Heart right ventricle (tissue), 16 donors: ENCODE measurements at regions not wholly inside any gene's neighbourhood (a gene's known extent, or its start where the extent isn't known, plus 50 kb on each side); places are given as distances from the start of the nearest gene placed in this dataset.

ENCODE experiments used
- ATAC-seq, 8 donors: fragments of 200-7000 bp; cut with Tn5 transposase; one replicate each; pipeline ENCODE4 v1.9.1; 2020; ENCODE audit warnings: mild to moderate bottlenecking in 8 of 8, moderate library complexity in 8 of 8, moderate number of reproducible peaks in 1 of 8
- DNase-seq, 2 donors: peaks; one replicate each; pipeline ENCODE4 v3.0.0-alpha.2; 2020
- H3K27ac ChIP-seq, 10 donors: fragments of 200-600 bp; sonication (generic) in 2 of 10; one replicate each; pipeline versions ENCODE4 v1.5.0 to v1.8.0; 2020 to 2022; ENCODE audit warnings: mild to moderate bottlenecking in 3 of 10
- H3K27me3 ChIP-seq, 7 donors: fragments of 200-600 bp; one replicate each; pipeline ENCODE4 v1.8.0; 2021 to 2022; ENCODE audit warnings: mild to moderate bottlenecking in 2 of 7
- H3K36me3 ChIP-seq, 9 donors: fragments of 200-600 bp; sonication (generic) in 1 of 9; one replicate each; pipeline versions ENCODE4 v1.5.0 to v1.8.0; 2020 to 2022; ENCODE audit warnings: mild to moderate bottlenecking in 2 of 9
- H3K4me1 ChIP-seq, 9 donors: fragments of 200-600 bp; sonication (generic) in 1 of 9; one replicate each; pipeline versions ENCODE4 v1.5.0 to v1.8.0; 2020 to 2022; ENCODE audit warnings: mild to moderate bottlenecking in 4 of 9
- H3K4me3 ChIP-seq, 10 donors: fragments of 200-600 bp; sonication (generic) in 2 of 10; one replicate each; pipeline versions ENCODE4 v1.5.0 to v1.8.0; 2020 to 2022; ENCODE audit warnings: mild to moderate bottlenecking in 7 of 10, moderate library complexity in 2 of 10
- H3K9me3 ChIP-seq, 11 donors: fragments of 200-600 bp in 10 of 11; sonication (generic) in 2 of 11; one replicate each; pipeline versions ENCODE4 v1.5.0 to v1.8.0; 2013 to 2022; ENCODE audit warnings: mild to moderate bottlenecking in 2 of 11, control low read depth in 1 of 11, moderate library complexity in 1 of 11
- WGBS, 2 donors: extraction: QIAGEN DNeasy Blood & Tissue Kit; methylation state at CpG; one replicate each; pipeline ENCODE4 v1.1.7; 2013; ENCODE audit warnings: inconsistent platforms in 1 of 2; 5-methylcytosine and 5-hydroxymethylcytosine counted together
- intact Hi-C, 10 donors: fragments of 100-400 bp; cut with DNase I; formaldehyde crosslinking; loops; one replicate each; pipeline versions ENCODE4 v1.11.1 to v1.14.2; 2022
- TF ChIP-seq, protein P1 (sequence below), 9 donors: fragments of 200-600 bp; sonication (generic) in 2 of 9; IDR thresholded peaks; one replicate each; pipeline versions ENCODE4 v1.5.0 to v1.8.0; 2021 to 2022; ENCODE audit warnings: antibody characterized with exemption in 9 of 9, mild to moderate bottlenecking in 5 of 9, moderate library complexity in 1 of 9
- donor health status: Arrhythmogenic right ventricular cardiomyopathy.
- donor health status: ischemic (EF 13 %, LVEDD 7.1; RV severe dilation, severe dysfunction).
- donor health status: healthy with polysubstance abuse.
- donor health status: DM: no; HTN: yes; CAD: no.
- donor health status: DM: no; HTN: no; CAD: no.
- donor health status: ischemic (EF 25% LVEDD 6.9; RV normal size, moderate dysfunction).
- donor health status: ischemic (EF 25% LVEDD 5.7; RV mildly dilated, moderate dysfunction).
- donor health status: healthy.
- donor health status: DM: yes; HTN: yes; CAD: no.
- donor health status: Ischemic cardiomyopathy.
- donor health status: ischemic (EF 35%, LVEDD 5.7; RV mildly dilated, moderate dysfunction).
- donor health status: nonischemic (EF 11% LVEDD 7.7; RV severe dilation, severe dysfunction).
- donor health status: DM: yes; HTN: yes; CAD: no.
- donor health status: PGD.
- donor health status: ischemic (EF 29% LVEDD 5.4; RV normal size, mild dysfunction).
- donor health status: nonischemic (EF 23%, LVEDD 6.1; RV moderate dilation, normal function).

DNA sequence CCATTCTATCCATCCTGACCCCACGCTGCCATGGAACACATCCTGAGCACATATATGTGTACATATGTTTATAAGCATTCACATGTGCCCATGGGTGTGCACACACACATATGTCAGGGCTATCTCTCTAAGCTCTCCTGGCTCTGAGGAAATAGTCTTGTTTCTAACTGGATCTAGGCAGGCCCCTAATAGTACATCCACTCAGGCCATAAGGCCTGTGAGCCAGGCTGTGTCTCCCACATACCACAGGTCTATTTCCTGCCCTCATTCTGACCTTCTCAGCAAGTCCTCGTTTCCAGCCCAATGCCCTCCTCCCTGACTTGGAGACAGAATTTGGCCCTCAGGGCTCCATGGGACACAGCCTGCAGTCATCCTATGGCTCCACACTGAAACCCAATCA lies 284.8 kb upstream of the CTNNB1 start:
- DNase-seq, result no peak
- WGBS, 2 donors, result 67 to 72% methylated on average over 2 of the region's 2 CpGs
- H3K9me3 ChIP-seq, result no peaks in the 10 kb centered on the region
- no peak for ATAC-seq
- no peaks in the 10 kb centered on the region for H3K36me3 ChIP-seq
- intact Hi-C loops, result no loop called here
- TF ChIP-seq, protein P1, sequence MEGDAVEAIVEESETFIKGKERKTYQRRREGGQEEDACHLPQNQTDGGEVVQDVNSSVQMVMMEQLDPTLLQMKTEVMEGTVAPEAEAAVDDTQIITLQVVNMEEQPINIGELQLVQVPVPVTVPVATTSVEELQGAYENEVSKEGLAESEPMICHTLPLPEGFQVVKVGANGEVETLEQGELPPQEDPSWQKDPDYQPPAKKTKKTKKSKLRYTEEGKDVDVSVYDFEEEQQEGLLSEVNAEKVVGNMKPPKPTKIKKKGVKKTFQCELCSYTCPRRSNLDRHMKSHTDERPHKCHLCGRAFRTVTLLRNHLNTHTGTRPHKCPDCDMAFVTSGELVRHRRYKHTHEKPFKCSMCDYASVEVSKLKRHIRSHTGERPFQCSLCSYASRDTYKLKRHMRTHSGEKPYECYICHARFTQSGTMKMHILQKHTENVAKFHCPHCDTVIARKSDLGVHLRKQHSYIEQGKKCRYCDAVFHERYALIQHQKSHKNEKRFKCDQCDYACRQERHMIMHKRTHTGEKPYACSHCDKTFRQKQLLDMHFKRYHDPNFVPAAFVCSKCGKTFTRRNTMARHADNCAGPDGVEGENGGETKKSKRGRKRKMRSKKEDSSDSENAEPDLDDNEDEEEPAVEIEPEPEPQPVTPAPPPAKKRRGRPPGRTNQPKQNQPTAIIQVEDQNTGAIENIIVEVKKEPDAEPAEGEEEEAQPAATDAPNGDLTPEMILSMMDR (IDR thresholded peaks at IDR 0.05), result no peak
- H3K4me3 ChIP-seq, result no peak overlapping the region
- no peak overlapping the region for H3K27ac ChIP-seq
- H3K4me1 ChIP-seq, result no peaks in the 10 kb centered on the region
- no peaks in the 10 kb centered on the region for H3K27me3 ChIP-seq

DNA sequence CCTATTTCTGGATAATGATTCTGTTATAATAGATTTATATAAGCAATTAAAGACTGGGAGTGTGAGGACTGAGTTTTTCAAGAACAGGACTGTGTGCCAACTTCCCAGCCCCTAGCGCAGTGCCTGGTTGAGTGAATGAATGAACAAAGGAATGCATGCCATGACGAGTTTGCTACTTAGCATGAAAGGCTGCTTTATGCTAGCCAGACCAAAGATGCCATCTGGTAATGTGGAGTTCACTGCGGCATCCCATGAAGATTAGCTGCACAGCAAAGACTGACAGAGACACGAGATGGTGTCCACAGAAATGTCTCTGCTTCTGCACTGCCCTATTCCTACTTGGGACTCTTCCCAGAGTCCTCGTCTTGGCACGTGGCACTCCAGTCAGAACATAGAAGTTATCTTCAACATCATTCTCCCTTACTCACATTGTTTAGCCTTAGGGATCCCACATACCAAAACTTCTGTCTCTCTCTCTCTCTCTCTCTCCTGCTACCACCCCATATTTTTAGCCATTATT lies 283.9 kb upstream of the CTNNB1 start:
- Histone ChIP-seq H3K36me3 (no peaks in the 10 kb centered on the region), H3K27me3 (no peaks in the 10 kb centered on the region), H3K27ac (no peak overlapping the region), H3K4me3 (no peak overlapping the region), H3K9me3 (no peaks in the 10 kb centered on the region), H3K4me1 (no peaks in the 10 kb centered on the region)
- DNase-seq (no peak), ATAC-seq (no peak)
- TF ChIP-seq, protein P1 (IDR thresholded peaks at IDR 0.05), result no peak
- intact Hi-C loops, result no loop called here
- WGBS, 2 donors, result 86 to 90% methylated on average over 6 of the region's 6 CpGs

DNA sequence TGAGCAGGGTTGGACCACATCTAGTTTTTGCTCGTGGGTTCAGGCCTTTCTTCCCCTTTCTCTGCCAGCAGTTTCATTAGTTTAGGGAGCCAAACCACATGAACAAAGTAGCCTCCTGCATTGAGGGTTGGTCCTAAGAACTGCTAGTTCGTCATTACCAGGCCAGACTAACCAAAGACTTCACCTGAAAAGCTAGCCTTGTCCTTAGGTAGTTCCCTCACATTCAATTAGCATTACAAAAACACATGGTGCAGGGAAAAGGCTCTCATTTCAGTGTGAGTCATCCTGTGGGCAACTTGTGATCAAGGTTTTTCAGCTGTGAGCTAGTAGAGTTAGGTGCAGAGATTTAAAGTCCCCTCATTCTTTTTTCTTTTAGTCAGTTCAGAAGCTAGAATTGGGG lies 279.3 kb upstream of the CTNNB1 start:
- intact Hi-C loops, result no loop called here
- H3K36me3 ChIP-seq, result no peaks in the 10 kb centered on the region
- H3K27ac ChIP-seq, result no peak overlapping the region
- ATAC-seq (no peak), DNase-seq (no peak)
- H3K4me1 ChIP-seq, result no peaks in the 10 kb centered on the region
- TF ChIP-seq, protein P1 (IDR thresholded peaks at IDR 0.05), result no peak
- H3K9me3 ChIP-seq, result no peaks in the 10 kb centered on the region
- 82 to 92% methylated on average over 2 of the region's 2 CpGs for WGBS, 2 donors
- no peaks in the 10 kb centered on the region for H3K27me3 ChIP-seq
- H3K4me3 ChIP-seq, result no peak overlapping the region

DNA sequence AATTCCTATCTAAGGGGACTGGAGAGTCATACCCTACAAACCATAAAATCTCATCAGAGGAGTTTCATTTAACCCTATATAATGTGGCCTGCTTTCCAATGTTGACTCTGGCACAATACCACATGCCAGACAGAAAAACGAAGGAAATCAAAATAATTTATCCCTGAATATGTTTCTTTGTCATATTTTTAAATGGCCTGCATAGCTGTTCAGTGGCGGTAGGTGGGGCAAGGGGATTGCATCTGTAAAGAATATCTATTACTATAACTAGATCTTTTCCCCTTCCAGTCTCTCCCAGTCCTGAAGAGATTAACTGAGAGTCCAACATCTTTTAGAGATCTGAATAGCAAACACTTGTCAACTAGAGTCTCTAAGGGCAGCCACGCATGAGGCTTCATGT lies 278.1 kb upstream of the CTNNB1 start:
- Histone ChIP-seq H3K9me3 (no peaks in the 10 kb centered on the region), H3K27ac (no peak overlapping the region), H3K4me3 (no peak overlapping the region), H3K4me1 (no peaks in the 10 kb centered on the region), H3K27me3 (no peaks in the 10 kb centered on the region), H3K36me3 (no peaks in the 10 kb centered on the region)
- intact Hi-C loops, result no loop called here
- WGBS, 2 donors, result 88 to 89% methylated on average over 3 of the region's 3 CpGs
- DNase-seq, result no peak
- TF ChIP-seq, protein P1 (IDR thresholded peaks at IDR 0.05), result no peak
- ATAC-seq, result no peak
